NCI-H510A treated with DMSO at 0.1 percent for 48 hours (cell line): ENCODE measurements at regions not wholly inside any gene's neighbourhood (a gene's known extent, or its start where the extent isn't known, plus 50 kb on each side); places are given as distances from the start of the nearest gene placed in this dataset.

Source experiments
- DNase-seq: peaks from one replicate; lab custom pipeline; 2025; lab: John Stamatoyannopoulos, UW

- DNase-seq, result no peak
These were observed 65.3 kb upstream of the CD96 start for GRCh38 chr3:111476701-111477100.

- no peak for DNase-seq
These were observed 61.9 kb upstream of the CD96 start for GRCh38 chr3:111480091-111480490.

- no peak for DNase-seq
These were observed 60.4 kb upstream of the CD96 start for GRCh38 chr3:111481551-111481950.

DNA sequence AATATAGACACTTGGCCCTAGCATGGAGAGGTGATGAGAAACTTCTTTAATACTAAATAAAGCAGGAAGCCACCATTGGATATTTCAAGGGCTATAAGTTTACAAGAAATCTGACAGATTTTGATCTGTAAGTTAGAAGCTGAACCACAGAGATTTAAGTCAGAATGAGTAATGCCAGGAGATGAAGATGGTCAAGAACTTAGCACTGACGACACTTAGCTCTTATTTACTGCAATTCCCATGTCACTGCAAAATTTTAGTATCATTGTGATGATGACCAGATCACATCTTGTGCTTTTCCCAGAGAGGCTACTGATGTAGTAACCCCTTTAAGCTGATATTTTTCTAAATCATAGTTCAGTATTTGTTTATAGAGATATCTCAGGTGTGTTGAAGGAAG is 59.4 kb upstream of the CD96 start:
- no peak for DNase-seq

DNA sequence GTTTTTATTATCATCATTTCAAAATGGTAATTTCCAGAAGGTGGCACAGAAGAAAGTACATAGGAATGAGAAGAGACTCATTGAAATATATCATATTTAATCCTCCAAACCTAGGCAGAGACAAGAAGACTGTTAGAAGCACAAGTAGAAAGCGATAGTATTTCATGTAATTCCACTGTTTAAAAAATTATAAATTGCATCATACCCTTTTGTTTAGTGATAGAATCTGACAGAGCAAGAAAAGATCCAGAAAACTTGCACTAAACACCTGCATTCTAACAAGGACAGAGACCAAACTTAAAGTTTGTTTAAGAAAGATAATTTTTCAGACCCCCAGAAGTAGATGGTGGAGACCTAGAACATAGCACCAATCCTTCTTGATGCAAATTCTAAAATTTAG is 56.9 kb upstream of the CD96 start:
- DNase-seq, result no peak
